ENCODE measurements at regions not wholly inside any gene's neighbourhood (a gene's known extent, or its start where the extent isn't known, plus 50 kb on each side); places are given as distances from the start of the nearest gene placed in this dataset.

GRCh38 chr1:214920337-214920736, 162.2 kb upstream of the KCNK2 start:
- no peak for TF ChIP-seq REST (IDR thresholded peaks at IDR 0.05; ENCODE audit: insufficient replicate concordance, low read depth)
- no peak for TF ChIP-seq SPI1 (IDR thresholded peaks at IDR 0.05; ENCODE audit: borderline replicate concordance, low read depth)
- no peak for TF ChIP-seq POLR2AphosphoS5 (IDR thresholded peaks at IDR 0.05; ENCODE audit: low read depth)
- no peak for TF ChIP-seq GABPA (IDR thresholded peaks at IDR 0.05; ENCODE audit: low read depth)
- TF ChIP-seq CTCF (IDR thresholded peaks at IDR 0.05; ENCODE audit: insufficient read depth, low read length): no peak
- Histone ChIP-seq H3K4me3 (replicated peaks; ENCODE audit: insufficient read depth, low read length) (no peak overlapping the region), H3K27ac (replicated peaks) (no peak overlapping the region), H3K27me3 (ENCODE audit: insufficient read depth, poor library complexity, severe bottlenecking) (no peaks in the 10 kb centered on the region)
- DNase-seq (ENCODE audit: low read depth in 1 of 2, low spot score in 1 of 2): no peak

- no peaks in the 10 kb centered on the region for H3K27me3 ChIP-seq (ENCODE audit: insufficient read depth, poor library complexity, severe bottlenecking)
- H3K4me3 ChIP-seq (replicated peaks; ENCODE audit: insufficient read depth, low read length): no peak overlapping the region
- no peak for DNase-seq (ENCODE audit: low read depth in 1 of 2, low spot score in 1 of 2)
- TF ChIP-seq SPI1 (IDR thresholded peaks at IDR 0.05; ENCODE audit: borderline replicate concordance, low read depth): no peak
- TF ChIP-seq POLR2AphosphoS5 (IDR thresholded peaks at IDR 0.05; ENCODE audit: low read depth): no peak
- no peak for TF ChIP-seq CTCF (IDR thresholded peaks at IDR 0.05; ENCODE audit: insufficient read depth, low read length)
- no peak for TF ChIP-seq GABPA (IDR thresholded peaks at IDR 0.05; ENCODE audit: low read depth)
- TF ChIP-seq REST (IDR thresholded peaks at IDR 0.05; ENCODE audit: insufficient replicate concordance, low read depth): no peak
- H3K27ac ChIP-seq (replicated peaks): no peak overlapping the region
Measured at GRCh38 chr1:214923278-214923915, 159.1 kb upstream of the KCNK2 start.

- H3K27me3 ChIP-seq (ENCODE audit: insufficient read depth, poor library complexity, severe bottlenecking): no peaks in the 10 kb centered on the region
- no peak overlapping the region for H3K4me3 ChIP-seq (replicated peaks; ENCODE audit: insufficient read depth, low read length)
- no peak for TF ChIP-seq CTCF (IDR thresholded peaks at IDR 0.05; ENCODE audit: insufficient read depth, low read length)
- TF ChIP-seq SPI1 (IDR thresholded peaks at IDR 0.05; ENCODE audit: borderline replicate concordance, low read depth): no peak
- TF ChIP-seq REST (IDR thresholded peaks at IDR 0.05; ENCODE audit: insufficient replicate concordance, low read depth): no peak
- TF ChIP-seq GABPA (IDR thresholded peaks at IDR 0.05; ENCODE audit: low read depth): no peak
- no peak for TF ChIP-seq POLR2AphosphoS5 (IDR thresholded peaks at IDR 0.05; ENCODE audit: low read depth)
- no peak for DNase-seq (ENCODE audit: low read depth in 1 of 2, low spot score in 1 of 2)
- no peak overlapping the region for H3K27ac ChIP-seq (replicated peaks)
Measured at GRCh38 chr1:214927796-214928195, 154.7 kb upstream of the KCNK2 start.

Data from HL-60 (cell line).